Colon (tissue), 2 donors: ENCODE measurements at regions not wholly inside any gene's neighbourhood (a gene's known extent, or its start where the extent isn't known, plus 50 kb on each side); places are given as distances from the start of the nearest gene placed in this dataset.
"Not testable (repeated sequence)": the region's sequence is repeated elsewhere in the genome, so short reads cannot be mapped to it uniquely, and the experiment has no call there.

Source experiments
- FAIRE-seq: peaks from 2 replicates; lab custom pipeline; 2012; peaks lifted over from hg19 to GRCh38; lab: Jason Lieb, UNC
- donor health status: control.
- donor health status: control.

- no peak for FAIRE-seq
These were observed 214.6 kb upstream of the IGFBP7 start for GRCh38 chr4:57324673-57325307.

- no peak for FAIRE-seq
These were observed 210.7 kb upstream of the IGFBP7 start for GRCh38 chr4:57320849-57321248.

GRCh38 chr4:57320217-57320616 lies 210.0 kb upstream of the IGFBP7 start:
- FAIRE-seq: no peak

- FAIRE-seq: no peak
These were observed 208.5 kb upstream of the IGFBP7 start for GRCh38 chr4:57318703-57319102.

GRCh38 chr4:57314636-57315035 lies 204.5 kb upstream of the IGFBP7 start:
- FAIRE-seq: no peak

GRCh38 chr4:57312296-57312695 lies 202.1 kb upstream of the IGFBP7 start:
- FAIRE-seq: no peak

- FAIRE-seq: no peak
These were observed 199.5 kb upstream of the IGFBP7 start for GRCh38 chr4:57309658-57310057.

GRCh38 chr4:57308301-57308700 lies 198.1 kb upstream of the IGFBP7 start:
- FAIRE-seq: no peak

DNA sequence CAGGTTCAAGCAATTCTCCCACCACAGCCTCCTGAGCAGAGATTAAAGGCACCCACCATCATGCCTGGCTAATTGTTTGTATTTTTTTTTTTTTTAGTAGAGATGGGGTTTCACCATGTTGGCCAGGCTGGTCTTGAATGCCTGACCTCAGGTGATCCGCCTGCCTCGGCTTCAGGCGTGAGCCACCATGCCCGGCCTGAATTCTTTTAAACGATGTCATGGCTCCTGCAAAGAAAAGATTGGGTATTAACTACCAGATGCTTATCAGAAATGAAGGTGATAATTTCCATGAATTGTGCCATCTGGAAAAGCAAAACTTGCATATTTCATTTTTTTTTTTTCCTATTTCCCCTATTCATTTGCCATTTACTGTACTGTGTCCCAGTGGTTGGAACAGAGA lies 195.7 kb upstream of the IGFBP7 start:
- no peak for FAIRE-seq

GRCh38 chr4:57303012-57303751 lies 193.0 kb upstream of the IGFBP7 start:
- no peak for FAIRE-seq

- not testable (repeated sequence) for FAIRE-seq
These were observed 190.1 kb upstream of the IGFBP7 start for GRCh38 chr4:57300300-57300699.

DNA sequence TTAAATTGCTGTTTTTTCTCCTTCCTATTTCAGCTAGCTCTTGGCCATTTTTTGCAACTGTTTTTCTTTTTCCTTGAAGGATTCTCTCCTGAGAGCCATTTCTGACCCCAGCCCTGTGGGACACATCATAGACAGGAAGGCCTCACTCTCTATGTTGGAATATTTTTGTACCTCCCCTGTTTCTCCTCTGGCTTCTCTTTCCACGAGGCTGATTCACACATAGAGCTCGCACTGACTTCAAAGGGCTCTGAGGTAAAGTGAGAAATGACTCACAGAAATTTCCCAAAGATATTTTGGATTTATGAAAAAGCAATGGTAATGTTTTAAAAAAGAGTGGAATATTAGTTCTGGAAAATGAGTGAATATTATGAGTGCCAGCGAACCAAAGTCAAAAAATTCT lies 181.7 kb upstream of the IGFBP7 start:
- FAIRE-seq: no peak

GRCh38 chr4:57287687-57288604 lies 177.8 kb upstream of the IGFBP7 start:
- FAIRE-seq: no peak

DNA sequence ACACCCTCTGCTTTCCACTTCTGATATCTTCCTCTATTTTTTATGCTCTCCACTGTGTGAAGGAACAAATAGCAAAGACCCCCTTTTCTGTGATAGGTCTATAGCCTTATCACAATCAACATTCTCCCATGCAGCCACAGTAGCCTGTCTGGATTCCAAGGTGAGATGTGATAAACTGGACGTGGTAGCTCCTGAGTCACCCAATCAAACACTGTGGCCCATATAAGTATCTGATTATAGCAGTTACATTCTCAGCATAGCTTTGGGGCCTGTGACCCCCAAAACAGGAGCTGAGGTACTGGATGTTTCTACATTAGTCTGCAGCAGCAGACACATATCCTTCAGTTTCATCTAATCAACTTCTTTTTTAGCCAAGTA lies 172.7 kb upstream of the IGFBP7 start:
- no peak for FAIRE-seq

- no peak for FAIRE-seq
These were observed 170.3 kb upstream of the IGFBP7 start for GRCh38 chr4:57280481-57280880.

GRCh38 chr4:57278780-57279179 lies 168.6 kb upstream of the IGFBP7 start:
- FAIRE-seq: no peak

- no peak for FAIRE-seq
These were observed 163.9 kb upstream of the IGFBP7 start for GRCh38 chr4:57274082-57274481.

GRCh38 chr4:57270346-57270745 lies 160.2 kb upstream of the IGFBP7 start:
- FAIRE-seq: no peak

GRCh38 chr4:57265831-57266582 lies 155.8 kb upstream of the IGFBP7 start:
- no peak for FAIRE-seq

- FAIRE-seq: no peak
These were observed 144.6 kb upstream of the IGFBP7 start for GRCh38 chr4:57254754-57255153.

- FAIRE-seq: no peak
These were observed 138.9 kb upstream of the IGFBP7 start for GRCh38 chr4:57249083-57249482.

GRCh38 chr4:57243076-57243475 lies 132.9 kb upstream of the IGFBP7 start:
- FAIRE-seq: no peak
